ENCODE measurements at regions not wholly inside any gene's neighbourhood (a gene's known extent, or its start where the extent isn't known, plus 50 kb on each side); places are given as distances from the start of the nearest gene placed in this dataset.

GRCh38 chr6:97586344-97586743 lies 303.3 kb upstream of the MMS22L start:
- POLR2A ChIA-PET, result no interaction called here
- no peak overlapping the region for H3K27ac ChIP-seq (ENCODE audit: low read length in 2 of 2)
- no peak overlapping the region for H3K4me3 ChIP-seq (ENCODE audit: control extremely low read depth in 1 of 5, extremely low read depth in 1 of 5, insufficient read depth in 1 of 5, low read depth in 2 of 5, low read length in 4 of 5)
- no peaks in the 10 kb centered on the region for H3K79me2 ChIP-seq (ENCODE audit: control insufficient read depth, insufficient read depth, low read length)
- no peak overlapping the region for H3K9ac ChIP-seq (ENCODE audit: low read length)
- H2AFZ ChIP-seq (ENCODE audit: insufficient read depth, low read depth, low read length, poor library complexity, severe bottlenecking), result no peak overlapping the region
- TF ChIP-seq CTCF (IDR thresholded peaks at IDR 0.05), result no peak
- TF ChIP-seq EZH2 (IDR thresholded peaks at IDR 0.05; ENCODE audit: borderline replicate concordance, insufficient read depth, low read depth, low read length, poor library complexity, severe bottlenecking), result no peak
- no peaks in the 10 kb centered on the region for H3K27me3 ChIP-seq (replicated peaks in 1 of 4; ENCODE audit: control extremely low read depth in 1 of 4, control insufficient read depth in 3 of 4, insufficient read depth in 4 of 4, low read length in 3 of 4)
- Mint-ChIP-seq H3K4me1 (no peaks in the 10 kb centered on the region), H3K4me3 (no peak overlapping the region), H3K27ac (no peak overlapping the region), H3K9me3 (ENCODE audit: insufficient read depth) (no peaks in the 10 kb centered on the region), H3K27me3 (no peaks in the 10 kb centered on the region)
- H3K9me3 ChIP-seq (ENCODE audit: control extremely low read depth in 1 of 3, control insufficient read depth in 2 of 3, insufficient read depth in 1 of 3, low read length in 2 of 3), result no peaks in the 10 kb centered on the region
- ATAC-seq (ENCODE audit: low read depth), result no peak
- H3K4me2 ChIP-seq (replicated peaks; ENCODE audit: low read depth, low read length, poor library complexity, severe bottlenecking), result no peak overlapping the region
- no peaks in the 10 kb centered on the region for H4K20me1 ChIP-seq (ENCODE audit: control insufficient read depth, insufficient read depth, low read length, poor library complexity, severe bottlenecking)
- CTCF ChIA-PET, result interaction anchor here (0.6 kb wide), 1 partner anchor 11 kb away, joined by 3 read pairs; no protein-coding TSS in a partner anchor
- no peak for DNase-seq
- intact Hi-C loops (cut with micrococcal nuclease), result no loop called here
- no peaks in the 10 kb centered on the region for H3K36me3 ChIP-seq (replicated peaks in 1 of 2; ENCODE audit: control extremely low read depth in 1 of 2, control insufficient read depth in 1 of 2, extremely low read depth in 1 of 2, insufficient read depth in 2 of 2, low read length in 1 of 2)
- H3K4me1 ChIP-seq (ENCODE audit: control insufficient read depth in 2 of 2, insufficient read depth in 2 of 2, low read length in 2 of 2), result no peaks in the 10 kb centered on the region

GRCh38 chr6:97591955-97592354 lies 308.9 kb upstream of the MMS22L start:
- Mint-ChIP-seq H3K4me3 (no peak overlapping the region), H3K27ac (no peak overlapping the region), H3K9me3 (ENCODE audit: insufficient read depth) (no peaks in the 10 kb centered on the region), H3K4me1 (no peaks in the 10 kb centered on the region), H3K27me3 (no peaks in the 10 kb centered on the region)
- Histone ChIP-seq H3K4me1 (ENCODE audit: control insufficient read depth in 2 of 2, insufficient read depth in 2 of 2, low read length in 2 of 2) (no peaks in the 10 kb centered on the region), H3K9me3 (ENCODE audit: control extremely low read depth in 1 of 3, control insufficient read depth in 2 of 3, insufficient read depth in 1 of 3, low read length in 2 of 3) (no peaks in the 10 kb centered on the region), H3K4me2 (replicated peaks; ENCODE audit: low read depth, low read length, poor library complexity, severe bottlenecking) (no peak overlapping the region), H4K20me1 (ENCODE audit: control insufficient read depth, insufficient read depth, low read length, poor library complexity, severe bottlenecking) (no peaks in the 10 kb centered on the region), H2AFZ (ENCODE audit: insufficient read depth, low read depth, low read length, poor library complexity, severe bottlenecking) (no peak overlapping the region), H3K36me3 (replicated peaks in 1 of 2; ENCODE audit: control extremely low read depth in 1 of 2, control insufficient read depth in 1 of 2, extremely low read depth in 1 of 2, insufficient read depth in 2 of 2, low read length in 1 of 2) (no peaks in the 10 kb centered on the region), H3K9ac (ENCODE audit: low read length) (no peak overlapping the region), H3K27ac (ENCODE audit: low read length in 2 of 2) (no peak overlapping the region), H3K79me2 (ENCODE audit: control insufficient read depth, insufficient read depth, low read length) (no peaks in the 10 kb centered on the region), H3K27me3 (replicated peaks in 1 of 4; ENCODE audit: control extremely low read depth in 1 of 4, control insufficient read depth in 3 of 4, insufficient read depth in 4 of 4, low read length in 3 of 4) (no peaks in the 10 kb centered on the region), H3K4me3 (ENCODE audit: control extremely low read depth in 1 of 5, extremely low read depth in 1 of 5, insufficient read depth in 1 of 5, low read depth in 2 of 5, low read length in 4 of 5) (no peak overlapping the region)
- WGBS (ENCODE audit: insufficient coverage), result 34% methylated on average over 3 of the region's 6 CpGs
- intact Hi-C loops (cut with micrococcal nuclease), result no loop called here
- no peak for DNase-seq
- POLR2A ChIA-PET, result no interaction called here
- CTCF ChIA-PET, result no interaction called here
- no peak for TF ChIP-seq CTCF (IDR thresholded peaks at IDR 0.05)
- TF ChIP-seq EZH2 (IDR thresholded peaks at IDR 0.05; ENCODE audit: borderline replicate concordance, insufficient read depth, low read depth, low read length, poor library complexity, severe bottlenecking), result no peak
- ATAC-seq (ENCODE audit: low read depth), result no peak

All from B cell (primary cell).